CD4-positive, alpha-beta T cell (primary cell): ENCODE measurements at regions not wholly inside any gene's neighbourhood (a gene's known extent, or its start where the extent isn't known, plus 50 kb on each side); places are given as distances from the start of the nearest gene placed in this dataset.

Experiments
- ATAC-seq: fragments of 200-7000 bp; cut with Tn5 transposase; one replicate; pipeline ENCODE4 v1.10.0; 2022; ENCODE audit warnings: mild to moderate bottlenecking; ENCODE audit not compliant: poor library complexity
- CTCF ChIA-PET: fragments of 350-600 bp; sonication (Branson Sonifier 250); formaldehyde crosslinking; loops from one replicate; lab custom pipeline; 2021; ENCODE audit warnings: antibody characterized with exemption, inconsistent platforms; lab: Charles Lee
- POLR2A ChIA-PET: fragments of 350-600 bp; sonication (Branson Sonifier 250); formaldehyde crosslinking; loops from one replicate; lab custom pipeline; 2021; ENCODE audit warnings: antibody characterized with exemption, inconsistent platforms; lab: Charles Lee
- DNase-seq, 14 experiments: peaks; one replicate each; pipeline ENCODE4 v3.0.0-alpha.2; 2013 to 2020; ENCODE audit warnings: mixed read lengths in 2 of 14
- H3K27ac ChIP-seq, 2 donors: one replicate each; pipeline versions ENCODE4 v1.5.1 to v1.7.0; 2013; ENCODE audit warnings: low read length in 2 of 2, low read depth in 1 of 2, mild to moderate bottlenecking in 1 of 2
- H3K27me3 ChIP-seq, 2 experiments: 1 replicate in 1 of 2; 2 replicates in 1 of 2; pipeline versions ENCODE4 v1.6.1 to v1.7.0; 2013; ENCODE audit warnings: low read length in 2 of 2, control low read depth in 1 of 2, mild to moderate bottlenecking in 1 of 2, moderate library complexity in 1 of 2; ENCODE audit not compliant: insufficient read depth in 2 of 2, control insufficient read depth in 1 of 2
- H3K36me3 ChIP-seq: one replicate; pipeline ENCODE4 v1.6.1; 2013; ENCODE audit warnings: low read length, control low read depth; ENCODE audit not compliant: insufficient read depth
- H3K4me1 ChIP-seq: one replicate; pipeline ENCODE4 v1.6.1; 2013; ENCODE audit warnings: low read length, control low read depth; ENCODE audit not compliant: insufficient read depth
- H3K4me3 ChIP-seq: one replicate; pipeline ENCODE4 v1.5.1; 2013; ENCODE audit warnings: mild to moderate bottlenecking, low read length, moderate library complexity
- H3K9me3 ChIP-seq, 2 experiments: 1 replicate in 1 of 2; 2 replicates in 1 of 2; pipeline versions ENCODE4 v1.6.1 to v1.7.0; 2013; ENCODE audit warnings: low read length in 2 of 2, mild to moderate bottlenecking in 2 of 2, control low read depth in 1 of 2, moderate library complexity in 1 of 2; ENCODE audit not compliant: control insufficient read depth in 1 of 2, insufficient read depth in 1 of 2
- H3K27ac Mint-ChIP-seq: one replicate; pipeline ENCODE4 v1.8.0; 2020; ENCODE audit warnings: mixed read lengths
- H3K27me3 Mint-ChIP-seq: one replicate; pipeline ENCODE4 v1.8.0; 2021; ENCODE audit warnings: mixed read lengths
- H3K36me3 Mint-ChIP-seq: one replicate; pipeline ENCODE4 v1.8.0; 2021; ENCODE audit warnings: low read depth, mixed read lengths
- H3K4me1 Mint-ChIP-seq: one replicate; pipeline ENCODE4 v1.8.0; 2021; ENCODE audit warnings: low read depth, mixed read lengths
- H3K4me3 Mint-ChIP-seq: one replicate; pipeline ENCODE4 v1.8.0; 2020; ENCODE audit warnings: mild to moderate bottlenecking, mixed read lengths
- H3K9me3 Mint-ChIP-seq: one replicate; pipeline ENCODE4 v1.8.0; 2020; ENCODE audit warnings: mixed read lengths
- intact Hi-C, 2 experiments: fragments of 100-400 bp; cut with DNase I in 1 of 2; cut with micrococcal nuclease in 1 of 2; formaldehyde crosslinking; loops; one replicate each; pipeline versions ENCODE4 v1.15.1 to v1.9.0; 2023 to 2025; cut with DNase I, micrococcal nuclease
- TF ChIP-seq, protein P1 (sequence below): fragments of 200-600 bp; IDR thresholded peaks from one replicate; pipeline ENCODE4 v1.8.0; 2022; ENCODE audit warnings: antibody characterized with exemption, mild to moderate bottlenecking

- Histone ChIP-seq H3K4me1 (no peaks in the 10 kb centered on the region), H3K27me3 (no peaks in the 10 kb centered on the region), H3K4me3 (no peak overlapping the region), H3K27ac (no peak overlapping the region), H3K36me3 (no peaks in the 10 kb centered on the region), H3K9me3 (no peaks in the 10 kb centered on the region)
- Mint-ChIP-seq H3K4me1 (no peaks in the 10 kb centered on the region), H3K9me3 (peaks cover 6% of the 10 kb centered on the region), H3K4me3 (no peak overlapping the region), H3K27ac (no peak overlapping the region), H3K36me3 (no peaks in the 10 kb centered on the region), H3K27me3 (peaks cover 12% of the 10 kb centered on the region)
- ChIA-PET POLR2A (no interaction called here), CTCF (no interaction called here)
- DNase-seq: no peak
- TF ChIP-seq, protein P1, sequence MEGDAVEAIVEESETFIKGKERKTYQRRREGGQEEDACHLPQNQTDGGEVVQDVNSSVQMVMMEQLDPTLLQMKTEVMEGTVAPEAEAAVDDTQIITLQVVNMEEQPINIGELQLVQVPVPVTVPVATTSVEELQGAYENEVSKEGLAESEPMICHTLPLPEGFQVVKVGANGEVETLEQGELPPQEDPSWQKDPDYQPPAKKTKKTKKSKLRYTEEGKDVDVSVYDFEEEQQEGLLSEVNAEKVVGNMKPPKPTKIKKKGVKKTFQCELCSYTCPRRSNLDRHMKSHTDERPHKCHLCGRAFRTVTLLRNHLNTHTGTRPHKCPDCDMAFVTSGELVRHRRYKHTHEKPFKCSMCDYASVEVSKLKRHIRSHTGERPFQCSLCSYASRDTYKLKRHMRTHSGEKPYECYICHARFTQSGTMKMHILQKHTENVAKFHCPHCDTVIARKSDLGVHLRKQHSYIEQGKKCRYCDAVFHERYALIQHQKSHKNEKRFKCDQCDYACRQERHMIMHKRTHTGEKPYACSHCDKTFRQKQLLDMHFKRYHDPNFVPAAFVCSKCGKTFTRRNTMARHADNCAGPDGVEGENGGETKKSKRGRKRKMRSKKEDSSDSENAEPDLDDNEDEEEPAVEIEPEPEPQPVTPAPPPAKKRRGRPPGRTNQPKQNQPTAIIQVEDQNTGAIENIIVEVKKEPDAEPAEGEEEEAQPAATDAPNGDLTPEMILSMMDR: no peak
- ATAC-seq: no peak
- intact Hi-C loops: no loop called here
Measured at GRCh38 chr4:18388039-18388438, 366.5 kb upstream of the LCORL start.

GRCh38 chr4:18381186-18381585 lies 359.6 kb upstream of the LCORL start:
- TF ChIP-seq, protein P1: no peak
- Mint-ChIP-seq H3K4me1 (no peaks in the 10 kb centered on the region), H3K4me3 (no peak overlapping the region), H3K36me3 (no peaks in the 10 kb centered on the region), H3K27ac (no peak overlapping the region), H3K27me3 (peaks cover 14% of the 10 kb centered on the region), H3K9me3 (peaks cover 6% of the 10 kb centered on the region)
- ATAC-seq: no peak
- H3K27me3 ChIP-seq: peaks cover 0 to 3% of the 10 kb centered on the region in 2 experiments
- H3K4me3 ChIP-seq: no peak overlapping the region
- ChIA-PET CTCF (no interaction called here), POLR2A (no interaction called here)
- H3K36me3 ChIP-seq: no peaks in the 10 kb centered on the region
- no peak for DNase-seq
- H3K4me1 ChIP-seq: no peaks in the 10 kb centered on the region
- H3K27ac ChIP-seq: no peak overlapping the region
- intact Hi-C loops: no loop called here
- no peaks in the 10 kb centered on the region for H3K9me3 ChIP-seq

GRCh38 chr4:18369561-18369960 lies 348.0 kb upstream of the LCORL start:
- H3K4me3 Mint-ChIP-seq: no peak overlapping the region
- DNase-seq (no peak), ATAC-seq (no peak)
- CTCF ChIA-PET: no interaction called here
- no peak overlapping the region for H3K27ac Mint-ChIP-seq
- Histone ChIP-seq H3K4me1 (no peaks in the 10 kb centered on the region), H3K27ac (no peak overlapping the region), H3K4me3 (no peak overlapping the region), H3K9me3 (no peaks in the 10 kb centered on the region), H3K27me3 (no peaks in the 10 kb centered on the region), H3K36me3 (no peaks in the 10 kb centered on the region)
- TF ChIP-seq, protein P1: no peak
- no peaks in the 10 kb centered on the region for H3K9me3 Mint-ChIP-seq
- intact Hi-C loops: loop anchor here in 1 of 2 experiments (10.0 kb wide), 1 partner anchor 825 kb away; no protein-coding TSS in a partner anchor
- POLR2A ChIA-PET: no interaction called here
- H3K36me3 Mint-ChIP-seq: no peaks in the 10 kb centered on the region
- H3K4me1 Mint-ChIP-seq: no peaks in the 10 kb centered on the region
- peaks cover 19% of the 10 kb centered on the region for H3K27me3 Mint-ChIP-seq
